ENCODE measurements at regions not wholly inside any gene's neighbourhood (a gene's known extent, or its start where the extent isn't known, plus 50 kb on each side); places are given as distances from the start of the nearest gene placed in this dataset.

DNA sequence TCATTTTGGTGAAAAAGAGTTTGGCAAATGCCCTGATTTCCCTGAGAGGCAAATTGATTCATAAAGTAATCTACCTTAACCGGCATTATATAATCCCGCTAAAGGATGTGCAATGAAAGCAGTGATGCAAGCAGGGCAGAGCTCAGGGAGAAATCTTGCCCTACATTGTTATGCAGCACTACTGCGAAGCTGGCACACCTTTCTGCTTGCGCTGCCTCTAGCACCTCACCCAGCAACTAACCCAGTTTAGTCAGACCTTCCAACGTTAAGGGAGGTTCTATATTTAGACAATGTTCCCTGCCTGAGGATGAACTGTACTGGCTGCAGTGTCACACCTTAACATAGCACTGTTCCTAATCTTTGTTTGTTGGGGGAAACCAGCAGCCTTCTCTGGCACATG lies 60.8 kb upstream of the CCDC196 start:
- TF ChIP-seq, protein P1, sequence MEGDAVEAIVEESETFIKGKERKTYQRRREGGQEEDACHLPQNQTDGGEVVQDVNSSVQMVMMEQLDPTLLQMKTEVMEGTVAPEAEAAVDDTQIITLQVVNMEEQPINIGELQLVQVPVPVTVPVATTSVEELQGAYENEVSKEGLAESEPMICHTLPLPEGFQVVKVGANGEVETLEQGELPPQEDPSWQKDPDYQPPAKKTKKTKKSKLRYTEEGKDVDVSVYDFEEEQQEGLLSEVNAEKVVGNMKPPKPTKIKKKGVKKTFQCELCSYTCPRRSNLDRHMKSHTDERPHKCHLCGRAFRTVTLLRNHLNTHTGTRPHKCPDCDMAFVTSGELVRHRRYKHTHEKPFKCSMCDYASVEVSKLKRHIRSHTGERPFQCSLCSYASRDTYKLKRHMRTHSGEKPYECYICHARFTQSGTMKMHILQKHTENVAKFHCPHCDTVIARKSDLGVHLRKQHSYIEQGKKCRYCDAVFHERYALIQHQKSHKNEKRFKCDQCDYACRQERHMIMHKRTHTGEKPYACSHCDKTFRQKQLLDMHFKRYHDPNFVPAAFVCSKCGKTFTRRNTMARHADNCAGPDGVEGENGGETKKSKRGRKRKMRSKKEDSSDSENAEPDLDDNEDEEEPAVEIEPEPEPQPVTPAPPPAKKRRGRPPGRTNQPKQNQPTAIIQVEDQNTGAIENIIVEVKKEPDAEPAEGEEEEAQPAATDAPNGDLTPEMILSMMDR (IDR thresholded peaks at IDR 0.05; ENCODE audit: control extremely low read depth, extremely low read depth), result no peak

DNA sequence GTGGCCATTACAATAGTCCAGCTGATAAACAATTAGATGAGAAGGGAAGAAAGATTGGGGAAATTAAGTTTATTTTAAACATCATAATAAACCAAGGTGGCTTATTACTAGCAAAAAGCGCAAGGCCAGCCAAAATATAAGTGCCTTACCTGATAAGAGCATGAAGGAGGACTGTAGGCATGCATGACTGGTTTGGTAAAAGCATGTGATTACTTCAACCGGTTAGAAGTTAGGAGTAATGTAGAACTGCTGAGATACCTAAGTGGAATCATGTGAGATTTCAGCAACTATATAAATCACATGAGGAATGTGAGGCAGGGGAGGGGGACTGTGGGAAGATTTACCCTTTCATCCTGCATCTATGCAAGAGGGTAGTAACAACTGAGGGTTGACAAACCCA lies 59.7 kb upstream of the CCDC196 start:
- TF ChIP-seq, protein P1 (IDR thresholded peaks at IDR 0.05; ENCODE audit: control extremely low read depth, extremely low read depth), result no peak
- ATAC-seq (ENCODE audit: insufficient read depth, low FRiP score) (no peak), DNase-seq (peak in 1 of 3 donors; percentile 6)
- no peaks in the 10 kb centered on the region for H3K27me3 ChIP-seq (ENCODE audit: control insufficient read depth in 3 of 3, insufficient read depth in 3 of 3, low read length in 2 of 3)
- H3K27ac ChIP-seq (ENCODE audit: low read depth in 1 of 2, low read length in 1 of 2), result peak overlapping the region in 1 of 2 donors; percentile 88
- WGBS, 2 donors, result 57 to 70% methylated on average over 2 of the region's 2 CpGs
- H3K9ac ChIP-seq (ENCODE audit: insufficient read depth in 1 of 2, low read length in 2 of 2), result no peak overlapping the region
- H3K4me1 ChIP-seq (ENCODE audit: control insufficient read depth in 5 of 5, insufficient read depth in 5 of 5, low read length in 5 of 5), result peaks cover 0 to 13% (median 0%) of the 10 kb centered on the region in 5 donors
- H3K9me3 ChIP-seq (ENCODE audit: control insufficient read depth in 4 of 4, insufficient read depth in 3 of 4, low read length in 3 of 4), result no peaks in the 10 kb centered on the region
- no peak overlapping the region for H3K4me3 ChIP-seq
- no peaks in the 10 kb centered on the region for H3K36me3 ChIP-seq (ENCODE audit: control insufficient read depth in 4 of 4, insufficient read depth in 4 of 4, low read length in 4 of 4)

More for the DNA sequence above, 60.8 kb upstream of the CCDC196 start:
- Histone ChIP-seq H3K9me3 (ENCODE audit: control insufficient read depth in 4 of 4, insufficient read depth in 3 of 4, low read length in 3 of 4) (no peaks in the 10 kb centered on the region), H3K27ac (ENCODE audit: low read depth in 1 of 2, low read length in 1 of 2) (peak overlapping the region in 1 of 2 donors; percentile 88), H3K36me3 (ENCODE audit: control insufficient read depth in 4 of 4, insufficient read depth in 4 of 4, low read length in 4 of 4) (no peaks in the 10 kb centered on the region), H3K4me3 (no peak overlapping the region), H3K4me1 (ENCODE audit: control insufficient read depth in 5 of 5, insufficient read depth in 5 of 5, low read length in 5 of 5) (peaks cover 0 to 13% (median 0%) of the 10 kb centered on the region in 5 donors), H3K9ac (ENCODE audit: insufficient read depth in 1 of 2, low read length in 2 of 2) (no peak overlapping the region), H3K27me3 (ENCODE audit: control insufficient read depth in 3 of 3, insufficient read depth in 3 of 3, low read length in 2 of 3) (no peaks in the 10 kb centered on the region)
- no peak for ATAC-seq (ENCODE audit: insufficient read depth, low FRiP score)
- no peak for DNase-seq
- 86 to 93% methylated on average over 5 of the region's 5 CpGs for WGBS, 2 donors

DNA sequence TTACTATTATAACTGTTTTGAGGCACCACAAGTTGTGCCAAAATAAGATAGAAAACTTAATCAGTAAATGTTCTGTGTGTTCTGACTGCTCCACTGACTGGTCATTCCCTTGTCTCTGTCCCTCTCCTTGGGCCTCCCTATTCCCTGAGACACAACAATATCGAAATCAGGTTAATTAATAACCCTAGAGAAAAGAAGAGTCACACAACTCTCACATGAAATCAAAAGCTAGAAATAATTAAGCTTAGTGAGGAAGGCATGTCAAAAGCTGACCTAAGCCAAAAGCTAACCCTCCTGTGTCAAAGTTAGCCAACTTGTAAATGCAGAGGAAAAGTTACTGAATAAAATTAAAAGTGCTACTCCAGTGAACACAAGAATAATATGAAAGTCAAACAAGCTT lies 53.8 kb upstream of the CCDC196 start:
- DNase-seq, result no peak
- ATAC-seq (ENCODE audit: insufficient read depth, low FRiP score), result no peak
- H3K9ac ChIP-seq (ENCODE audit: insufficient read depth in 1 of 2, low read length in 2 of 2), result no peak overlapping the region
- H3K27me3 ChIP-seq (ENCODE audit: control insufficient read depth in 3 of 3, insufficient read depth in 3 of 3, low read length in 2 of 3), result no peaks in the 10 kb centered on the region
- no peaks in the 10 kb centered on the region for H3K36me3 ChIP-seq (ENCODE audit: control insufficient read depth in 4 of 4, insufficient read depth in 4 of 4, low read length in 4 of 4)
- no peak overlapping the region for H3K27ac ChIP-seq (ENCODE audit: low read depth in 1 of 2, low read length in 1 of 2)
- H3K4me3 ChIP-seq, result no peak overlapping the region
- 76 to 79% methylated on average over 1 of the region's 1 CpG for WGBS, 2 donors
- no peaks in the 10 kb centered on the region for H3K9me3 ChIP-seq (ENCODE audit: control insufficient read depth in 4 of 4, insufficient read depth in 3 of 4, low read length in 3 of 4)
- H3K4me1 ChIP-seq (ENCODE audit: control insufficient read depth in 5 of 5, insufficient read depth in 5 of 5, low read length in 5 of 5), result no peaks in the 10 kb centered on the region
- TF ChIP-seq, protein P1 (IDR thresholded peaks at IDR 0.05; ENCODE audit: control extremely low read depth, extremely low read depth), result no peak

DNA sequence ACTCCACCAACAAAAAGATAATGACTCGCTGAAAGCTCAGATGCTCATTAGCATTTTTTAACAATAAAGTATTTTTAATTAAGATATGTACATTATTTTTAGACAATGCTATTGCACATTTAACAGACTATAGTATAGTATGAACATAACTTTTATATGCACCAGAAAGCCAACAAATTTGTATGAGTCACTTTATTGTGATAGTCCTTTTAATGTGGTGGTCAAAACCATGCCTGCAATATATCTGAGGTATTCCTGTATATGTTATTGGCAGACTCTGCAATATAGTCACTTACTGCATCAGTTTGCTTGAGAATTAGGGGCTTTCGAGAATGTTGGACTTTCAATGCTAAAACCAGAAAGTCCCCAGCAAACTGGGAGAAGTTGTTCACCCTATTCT lies 51.7 kb upstream of the CCDC196 start:
- H3K4me3 ChIP-seq, result no peak overlapping the region
- no peak overlapping the region for H3K9ac ChIP-seq (ENCODE audit: insufficient read depth in 1 of 2, low read length in 2 of 2)
- DNase-seq (no peak), ATAC-seq (ENCODE audit: insufficient read depth, low FRiP score) (no peak)
- H3K36me3 ChIP-seq (ENCODE audit: control insufficient read depth in 4 of 4, insufficient read depth in 4 of 4, low read length in 4 of 4), result no peaks in the 10 kb centered on the region
- no peaks in the 10 kb centered on the region for H3K4me1 ChIP-seq (ENCODE audit: control insufficient read depth in 5 of 5, insufficient read depth in 5 of 5, low read length in 5 of 5)
- TF ChIP-seq, protein P1 (IDR thresholded peaks at IDR 0.05; ENCODE audit: control extremely low read depth, extremely low read depth), result no peak
- WGBS, 2 donors, result 93 to 96% methylated on average over 2 of the region's 2 CpGs
- no peak overlapping the region for H3K27ac ChIP-seq (ENCODE audit: low read depth in 1 of 2, low read length in 1 of 2)
- peaks cover 0 to 4% (median 0%) of the 10 kb centered on the region in 4 donors for H3K9me3 ChIP-seq (ENCODE audit: control insufficient read depth in 4 of 4, insufficient read depth in 3 of 4, low read length in 3 of 4)
- no peaks in the 10 kb centered on the region for H3K27me3 ChIP-seq (ENCODE audit: control insufficient read depth in 3 of 3, insufficient read depth in 3 of 3, low read length in 2 of 3)
